Astrocyte of the cerebellum (primary cell): ENCODE measurements at regions not wholly inside any gene's neighbourhood (a gene's known extent, or its start where the extent isn't known, plus 50 kb on each side); places are given as distances from the start of the nearest gene placed in this dataset.
A peak's percentile ranks its signal among the peaks of the same experiment; 100 is the strongest.

Source experiments
- DNase-seq: peaks from one replicate; pipeline ENCODE4 v3.0.0-alpha.2; 2011; ENCODE audit warnings: low read depth
- H3K4me3 ChIP-seq: 2 replicates; pipeline ENCODE4 v1.5.1; 2011; ENCODE audit warnings: mild to moderate bottlenecking, low read depth, low read length, moderate library complexity
- in situ Hi-C: cut with HindIII; loops from 2 replicates; pipeline ENCODE4 v1.10.0; 2017; ENCODE audit warnings: low sequenced_read_pairs
- TF ChIP-seq, protein P1 (sequence below): IDR thresholded peaks from 2 replicates; pipeline ENCODE4 v1.5.1; 2012; ENCODE audit warnings: low read length, low read depth, moderate library complexity, mild to moderate bottlenecking; ENCODE audit errors: missing control alignments

GRCh38 chr11:113553915-113554314 is 78.7 kb upstream of the DRD2 start:
- no peak overlapping the region for H3K4me3 ChIP-seq
- in situ Hi-C loops: no loop called here
- TF ChIP-seq, protein P1, sequence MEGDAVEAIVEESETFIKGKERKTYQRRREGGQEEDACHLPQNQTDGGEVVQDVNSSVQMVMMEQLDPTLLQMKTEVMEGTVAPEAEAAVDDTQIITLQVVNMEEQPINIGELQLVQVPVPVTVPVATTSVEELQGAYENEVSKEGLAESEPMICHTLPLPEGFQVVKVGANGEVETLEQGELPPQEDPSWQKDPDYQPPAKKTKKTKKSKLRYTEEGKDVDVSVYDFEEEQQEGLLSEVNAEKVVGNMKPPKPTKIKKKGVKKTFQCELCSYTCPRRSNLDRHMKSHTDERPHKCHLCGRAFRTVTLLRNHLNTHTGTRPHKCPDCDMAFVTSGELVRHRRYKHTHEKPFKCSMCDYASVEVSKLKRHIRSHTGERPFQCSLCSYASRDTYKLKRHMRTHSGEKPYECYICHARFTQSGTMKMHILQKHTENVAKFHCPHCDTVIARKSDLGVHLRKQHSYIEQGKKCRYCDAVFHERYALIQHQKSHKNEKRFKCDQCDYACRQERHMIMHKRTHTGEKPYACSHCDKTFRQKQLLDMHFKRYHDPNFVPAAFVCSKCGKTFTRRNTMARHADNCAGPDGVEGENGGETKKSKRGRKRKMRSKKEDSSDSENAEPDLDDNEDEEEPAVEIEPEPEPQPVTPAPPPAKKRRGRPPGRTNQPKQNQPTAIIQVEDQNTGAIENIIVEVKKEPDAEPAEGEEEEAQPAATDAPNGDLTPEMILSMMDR: no peak
- no peak for DNase-seq

- no peak overlapping the region for H3K4me3 ChIP-seq
- DNase-seq: peak; percentile 99
- TF ChIP-seq, protein P1: no peak
- in situ Hi-C loops: no loop called here
Measured at GRCh38 chr11:113553235-113553634, 78.0 kb upstream of the DRD2 start.

DNA sequence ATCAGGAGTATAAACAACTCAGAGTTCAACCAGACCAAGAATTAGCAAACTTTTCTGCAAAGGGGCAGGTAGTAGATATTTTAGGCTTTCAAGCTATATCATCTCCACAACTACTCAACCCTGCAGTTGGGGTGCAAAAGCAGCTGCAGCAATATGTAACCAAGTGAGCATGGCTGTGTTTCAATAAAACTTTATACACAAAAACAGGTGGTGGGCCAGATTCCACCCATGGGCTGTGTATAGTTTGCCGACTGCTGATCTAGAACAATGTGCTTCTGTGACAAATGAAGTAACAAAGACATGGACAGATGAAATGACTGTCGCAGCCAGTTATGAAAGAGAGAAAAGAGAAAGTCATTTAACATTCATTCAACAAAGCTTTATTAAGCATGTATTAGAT is 77.1 kb upstream of the DRD2 start:
- in situ Hi-C loops: no loop called here
- DNase-seq: no peak
- TF ChIP-seq, protein P1: no peak
- H3K4me3 ChIP-seq: no peak overlapping the region

GRCh38 chr11:113551645-113552044 is 76.4 kb upstream of the DRD2 start:
- TF ChIP-seq, protein P1: no peak
- DNase-seq: no peak
- in situ Hi-C loops: no loop called here
- no peak overlapping the region for H3K4me3 ChIP-seq

DNA sequence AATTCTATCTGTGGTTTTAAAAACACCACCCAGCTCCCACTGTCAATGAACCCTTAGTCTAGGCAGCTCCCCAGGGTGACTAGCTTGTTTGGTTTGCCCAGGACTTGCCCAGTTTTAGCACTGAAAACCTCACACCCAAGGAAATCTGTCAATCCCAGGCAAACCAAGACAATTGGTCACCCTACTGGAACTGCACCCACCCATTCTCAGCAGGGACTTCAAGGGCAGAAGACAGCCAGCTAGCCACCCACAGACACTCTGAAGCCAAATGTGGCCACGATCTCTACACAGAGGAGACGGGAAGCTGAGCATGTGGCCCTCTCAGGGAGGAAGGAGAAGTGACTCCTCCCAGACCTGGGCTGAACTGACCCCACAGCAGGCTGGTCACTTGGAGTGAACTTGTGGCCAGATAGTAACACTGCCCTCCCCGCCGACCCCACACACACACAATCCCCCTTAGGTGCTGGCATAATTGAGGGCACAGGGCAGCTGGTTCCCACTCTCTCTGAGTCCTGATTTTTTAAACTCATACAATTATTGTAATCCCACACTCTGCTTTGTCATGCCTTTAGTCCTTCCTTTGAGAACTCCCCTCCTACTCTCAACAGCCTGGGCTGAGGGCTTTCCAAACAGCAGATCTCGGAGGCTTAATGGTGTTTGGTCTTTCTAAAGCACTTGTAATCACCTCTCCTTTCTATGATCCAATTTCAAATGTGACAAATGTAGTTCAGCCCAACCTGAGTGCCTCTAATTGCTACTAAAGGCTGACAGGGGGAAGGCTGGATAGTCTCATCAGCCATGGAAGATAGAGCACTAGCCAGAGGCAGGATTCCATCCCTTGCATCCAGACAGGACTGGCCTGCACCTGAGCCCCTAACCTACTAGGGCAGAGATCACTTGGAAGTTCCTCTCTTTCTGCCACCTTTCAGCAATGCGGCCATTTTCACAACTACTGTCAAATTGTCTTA is 74.7 kb upstream of the DRD2 start:
- TF ChIP-seq, protein P1: no peak
- H3K4me3 ChIP-seq: no peak overlapping the region
- no peak for DNase-seq
- in situ Hi-C loops: no loop called here

DNA sequence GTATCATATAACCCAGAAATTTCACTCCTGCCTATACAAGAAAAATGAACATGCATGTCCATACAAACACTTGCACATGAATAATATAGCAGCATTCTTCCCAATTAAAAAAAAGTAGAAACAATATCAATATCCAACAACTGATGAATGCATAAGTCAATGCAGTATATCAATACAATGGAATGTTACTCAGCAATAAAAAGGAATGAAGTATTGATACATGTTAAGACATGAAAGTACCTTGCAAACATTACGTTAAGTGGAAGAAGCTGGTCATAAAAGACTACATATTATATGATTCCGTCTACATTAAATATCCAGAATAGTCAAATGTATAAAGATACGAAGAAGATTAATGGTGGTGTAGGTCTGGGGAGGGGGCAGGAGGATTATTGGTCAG is 73.9 kb upstream of the DRD2 start:
- TF ChIP-seq, protein P1: no peak
- no peak for DNase-seq

More for the DNA sequence above, 73.9 kb upstream of the DRD2 start:
- in situ Hi-C loops: no loop called here
- H3K4me3 ChIP-seq: no peak overlapping the region
